IMR-90 (cell line): ENCODE measurements at regions not wholly inside any gene's neighbourhood (a gene's known extent, or its start where the extent isn't known, plus 50 kb on each side); places are given as distances from the start of the nearest gene placed in this dataset.

Experiments used
- CEBPB ChIP-seq: IDR thresholded peaks from 2 replicates; pipeline ENCODE4 v1.6.1; 2012; ENCODE audit warnings: low read depth, low read length, improper control_type of control experiment
- CHD1 ChIP-seq: IDR thresholded peaks from 2 replicates; pipeline ENCODE4 v1.6.1; 2012; ENCODE audit warnings: low read depth, low read length, improper control_type of control experiment
- MXI1 ChIP-seq: IDR thresholded peaks from 2 replicates; pipeline ENCODE4 v1.6.1; 2012; ENCODE audit warnings: low read depth, mild to moderate bottlenecking, low read length, moderate library complexity, borderline replicate concordance
- POLR2A ChIP-seq: IDR thresholded peaks from 2 replicates; pipeline ENCODE4 v1.6.1; 2012; ENCODE audit warnings: mild to moderate bottlenecking, low read depth, low read length
- RAD21 ChIP-seq: IDR thresholded peaks from 2 replicates; pipeline ENCODE4 v1.6.1; 2012; ENCODE audit warnings: low read length, improper control_type of control experiment
- SMC3 ChIP-seq: fragments of 150-350 bp; IDR thresholded peaks from 2 replicates; pipeline ENCODE4 v1.6.1; 2016; ENCODE audit warnings: low read depth, mild to moderate bottlenecking, antibody characterized with exemption, low read length, moderate library complexity
- TF ChIP-seq, protein P1 (sequence below): conservative IDR thresholded peaks from 2 replicates; pipeline ENCODE4 v1.5.1; 2012; ENCODE audit warnings: mild to moderate bottlenecking, low read depth, low read length, improper control_type of control experiment
- TF ChIP-seq, protein P2 (sequence below): fragments of 150-350 bp; IDR thresholded peaks from 2 replicates; pipeline ENCODE4 v1.6.1; 2016; ENCODE audit warnings: low read depth, mild to moderate bottlenecking, low read length, moderate library complexity, borderline replicate concordance
- TF ChIP-seq, protein P3 (sequence below): fragments of 150-350 bp; IDR thresholded peaks from 2 replicates; pipeline ENCODE4 v1.6.1; 2017; ENCODE audit warnings: mild to moderate bottlenecking, antibody characterized with exemption, low read length, low read depth

DNA sequence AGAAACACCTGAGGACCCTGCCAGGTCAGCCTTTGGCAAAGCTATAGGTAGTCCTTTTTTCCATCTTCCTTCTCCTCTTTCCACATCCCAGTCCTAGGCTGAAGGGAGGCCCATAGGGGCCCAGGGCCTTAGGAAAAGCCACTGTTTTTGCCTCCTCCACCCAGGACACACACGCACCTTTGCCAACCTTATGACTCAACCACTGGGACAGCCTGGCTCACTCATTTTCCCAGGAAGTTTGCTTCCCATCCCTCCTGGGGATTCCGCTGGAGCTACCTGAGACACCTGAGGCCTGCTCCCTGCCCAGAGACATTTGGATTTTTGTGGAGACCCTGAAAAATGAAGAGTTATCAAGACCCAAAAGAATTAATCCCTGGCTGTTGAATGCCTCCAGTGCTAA, 273.4 kb upstream of the SIX2 start:
- TF ChIP-seq POLR2A (no peak), MXI1 (no peak), RAD21 (no peak), CHD1 (no peak), CEBPB (no peak), SMC3 (no peak)
- TF ChIP-seq, protein P1, sequence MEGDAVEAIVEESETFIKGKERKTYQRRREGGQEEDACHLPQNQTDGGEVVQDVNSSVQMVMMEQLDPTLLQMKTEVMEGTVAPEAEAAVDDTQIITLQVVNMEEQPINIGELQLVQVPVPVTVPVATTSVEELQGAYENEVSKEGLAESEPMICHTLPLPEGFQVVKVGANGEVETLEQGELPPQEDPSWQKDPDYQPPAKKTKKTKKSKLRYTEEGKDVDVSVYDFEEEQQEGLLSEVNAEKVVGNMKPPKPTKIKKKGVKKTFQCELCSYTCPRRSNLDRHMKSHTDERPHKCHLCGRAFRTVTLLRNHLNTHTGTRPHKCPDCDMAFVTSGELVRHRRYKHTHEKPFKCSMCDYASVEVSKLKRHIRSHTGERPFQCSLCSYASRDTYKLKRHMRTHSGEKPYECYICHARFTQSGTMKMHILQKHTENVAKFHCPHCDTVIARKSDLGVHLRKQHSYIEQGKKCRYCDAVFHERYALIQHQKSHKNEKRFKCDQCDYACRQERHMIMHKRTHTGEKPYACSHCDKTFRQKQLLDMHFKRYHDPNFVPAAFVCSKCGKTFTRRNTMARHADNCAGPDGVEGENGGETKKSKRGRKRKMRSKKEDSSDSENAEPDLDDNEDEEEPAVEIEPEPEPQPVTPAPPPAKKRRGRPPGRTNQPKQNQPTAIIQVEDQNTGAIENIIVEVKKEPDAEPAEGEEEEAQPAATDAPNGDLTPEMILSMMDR = no peak
- TF ChIP-seq, protein P2, sequence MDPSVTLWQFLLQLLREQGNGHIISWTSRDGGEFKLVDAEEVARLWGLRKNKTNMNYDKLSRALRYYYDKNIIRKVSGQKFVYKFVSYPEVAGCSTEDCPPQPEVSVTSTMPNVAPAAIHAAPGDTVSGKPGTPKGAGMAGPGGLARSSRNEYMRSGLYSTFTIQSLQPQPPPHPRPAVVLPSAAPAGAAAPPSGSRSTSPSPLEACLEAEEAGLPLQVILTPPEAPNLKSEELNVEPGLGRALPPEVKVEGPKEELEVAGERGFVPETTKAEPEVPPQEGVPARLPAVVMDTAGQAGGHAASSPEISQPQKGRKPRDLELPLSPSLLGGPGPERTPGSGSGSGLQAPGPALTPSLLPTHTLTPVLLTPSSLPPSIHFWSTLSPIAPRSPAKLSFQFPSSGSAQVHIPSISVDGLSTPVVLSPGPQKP = no peak
- TF ChIP-seq, protein P3, sequence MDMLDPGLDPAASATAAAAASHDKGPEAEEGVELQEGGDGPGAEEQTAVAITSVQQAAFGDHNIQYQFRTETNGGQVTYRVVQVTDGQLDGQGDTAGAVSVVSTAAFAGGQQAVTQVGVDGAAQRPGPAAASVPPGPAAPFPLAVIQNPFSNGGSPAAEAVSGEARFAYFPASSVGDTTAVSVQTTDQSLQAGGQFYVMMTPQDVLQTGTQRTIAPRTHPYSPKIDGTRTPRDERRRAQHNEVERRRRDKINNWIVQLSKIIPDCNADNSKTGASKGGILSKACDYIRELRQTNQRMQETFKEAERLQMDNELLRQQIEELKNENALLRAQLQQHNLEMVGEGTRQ = no peak
